SK-N-SH treated with all-trans-retinoic acid at 6 μM for 48 hours (cell line): ENCODE measurements at regions not wholly inside any gene's neighbourhood (a gene's known extent, or its start where the extent isn't known, plus 50 kb on each side); places are given as distances from the start of the nearest gene placed in this dataset.

ENCODE experiments used
- ATAC-seq: fragments of 200-7000 bp; cut with Tn5 transposase; 3 replicates; pipeline ENCODE4 v1.9.1; 2020; ENCODE audit warnings: mild to moderate bottlenecking, moderate library complexity
- ARNTL ChIP-seq: fragments of 450-650 bp; formaldehyde crosslinking; IDR thresholded peaks from 2 replicates; pipeline ENCODE4 v1.5.0; 2020; ENCODE audit warnings: low read depth, mild to moderate bottlenecking, moderate library complexity, borderline replicate concordance
- BACH2 ChIP-seq: fragments of 250-450 bp; sonication (Bioruptor Pico); IDR thresholded peaks from 2 replicates; pipeline ENCODE4 v1.9.0; 2021; ENCODE audit warnings: mild to moderate bottlenecking, borderline replicate concordance
- CREB5 ChIP-seq: fragments of 250-450 bp; sonication (Bioruptor Pico); IDR thresholded peaks from 2 replicates; pipeline ENCODE4 v1.5.1; 2020; ENCODE audit warnings: low read depth, mild to moderate bottlenecking, moderate library complexity
- CSDC2 ChIP-seq: fragments of 250-450 bp; sonication (Bioruptor Pico); IDR thresholded peaks from 2 replicates; pipeline ENCODE4 v1.5.0; 2020; ENCODE audit warnings: mild to moderate bottlenecking, moderate library complexity
- CSRNP3 ChIP-seq: fragments of 250-450 bp; sonication (Bioruptor Pico); IDR thresholded peaks from 2 replicates; pipeline ENCODE4 v1.5.1; 2021; ENCODE audit warnings: mild to moderate bottlenecking, moderate library complexity
- ESRRG ChIP-seq: fragments of 250-450 bp; sonication (Bioruptor Pico); IDR thresholded peaks from 2 replicates; pipeline ENCODE4 v1.6.1; 2021; ENCODE audit warnings: mild to moderate bottlenecking
- GLIS3 ChIP-seq: fragments of 250-450 bp; sonication (Bioruptor Pico); IDR thresholded peaks from 2 replicates; pipeline ENCODE4 v1.5.0; 2020; ENCODE audit warnings: mild to moderate bottlenecking, moderate library complexity
- ISL1 ChIP-seq: fragments of 250-450 bp; sonication (Bioruptor Pico); IDR thresholded peaks from 2 replicates; pipeline ENCODE4 v2.1.2; 2022; ENCODE audit warnings: mild to moderate bottlenecking, moderate library complexity
- OSR1 ChIP-seq: fragments of 250-450 bp; sonication (Bioruptor Pico); IDR thresholded peaks from 2 replicates; pipeline ENCODE4 v1.8.0; 2022; ENCODE audit warnings: moderate library complexity, mild to moderate bottlenecking, inconsistent platforms
- PATZ1 ChIP-seq: fragments of 250-450 bp; sonication (Bioruptor Pico); IDR thresholded peaks from 2 replicates; pipeline ENCODE4 v1.8.0; 2020; ENCODE audit warnings: mild to moderate bottlenecking, moderate library complexity, borderline replicate concordance
- POU6F1 ChIP-seq: fragments of 250-450 bp; sonication (Bioruptor Pico); IDR thresholded peaks from 2 replicates; pipeline ENCODE4 v1.8.0; 2021; ENCODE audit warnings: low read depth, mild to moderate bottlenecking, moderate library complexity, borderline replicate concordance
- RARB ChIP-seq: fragments of 250-450 bp; sonication (Bioruptor Pico); IDR thresholded peaks from 2 replicates; pipeline ENCODE4 v1.8.0; 2021; ENCODE audit warnings: mild to moderate bottlenecking, moderate library complexity
- SNAI2 ChIP-seq: fragments of 250-450 bp; sonication (Bioruptor Pico); IDR thresholded peaks from 2 replicates; pipeline ENCODE4 v1.5.0; 2020; ENCODE audit warnings: mild to moderate bottlenecking, moderate library complexity
- TCF4 ChIP-seq: fragments of 250-450 bp; sonication (Bioruptor Pico); IDR thresholded peaks from 2 replicates; pipeline ENCODE4 v1.8.0; 2021; ENCODE audit warnings: mild to moderate bottlenecking, moderate library complexity, borderline replicate concordance
- TOX ChIP-seq: fragments of 250-450 bp; sonication (Bioruptor Pico); IDR thresholded peaks from 2 replicates; pipeline ENCODE4 v1.8.0; 2021; ENCODE audit warnings: mild to moderate bottlenecking, moderate library complexity, borderline replicate concordance
- TSHZ2 ChIP-seq: fragments of 250-450 bp; sonication (Bioruptor Pico); IDR thresholded peaks from 2 replicates; pipeline ENCODE4 v1.5.0; 2020; ENCODE audit warnings: mild to moderate bottlenecking, moderate library complexity
- ZFP3 ChIP-seq: fragments of 250-450 bp; sonication (Bioruptor Pico); IDR thresholded peaks from 2 replicates; pipeline ENCODE4 v1.5.0; 2020; ENCODE audit warnings: mild to moderate bottlenecking, moderate library complexity
- ZFP30 ChIP-seq: fragments of 450-650 bp; formaldehyde crosslinking; IDR thresholded peaks from 2 replicates; pipeline ENCODE4 v1.5.0; 2022; ENCODE audit warnings: mild to moderate bottlenecking, moderate library complexity
- ZNF565 ChIP-seq: fragments of 450-650 bp; formaldehyde crosslinking; conservative IDR thresholded peaks from 2 replicates; pipeline ENCODE4 v1.5.0; 2020; ENCODE audit warnings: low read depth, mild to moderate bottlenecking, moderate library complexity
- ZNF70 ChIP-seq: fragments of 450-650 bp; formaldehyde crosslinking; IDR thresholded peaks from 2 replicates; pipeline ENCODE4 v1.5.0; 2020; ENCODE audit warnings: mild to moderate bottlenecking, moderate library complexity
- ZNF8 ChIP-seq: fragments of 450-650 bp; formaldehyde crosslinking; IDR thresholded peaks from 2 replicates; pipeline ENCODE4 v1.5.0; 2020; ENCODE audit warnings: mild to moderate bottlenecking, moderate library complexity

- TF ChIP-seq CREB5 = no peak
- TF ChIP-seq ZFP3 = no peak
- TF ChIP-seq, all 23 proteins: peak for 0
These were observed 121.5 kb downstream of the CHRM3 start (continued) for GRCh38 chr1:239507826-239508225.

- no peak for ATAC-seq
- TF ChIP-seq ZNF565 (CRISPR knock-in tag) (no peak), PATZ1 (CRISPR knock-in tag) (no peak), ESRRG (CRISPR knock-in tag) (no peak), GLIS3 (CRISPR knock-in tag) (no peak), ZNF8 (CRISPR knock-in tag) (no peak), ISL1 (CRISPR knock-in tag) (no peak), OSR1 (CRISPR knock-in tag) (no peak), RARB (CRISPR knock-in tag) (no peak), CREB5 (no peak), ARNTL (CRISPR knock-in tag) (no peak), TCF4 (CRISPR knock-in tag) (no peak), SNAI2 (CRISPR knock-in tag) (no peak), ZFP3 (no peak), TSHZ2 (CRISPR knock-in tag) (no peak), POU6F1 (no peak), TOX (no peak), ZFP30 (CRISPR knock-in tag) (no peak), ZNF70 (CRISPR knock-in tag) (no peak), CSDC2 (no peak)
These were observed 125.5 kb downstream of the CHRM3 start for GRCh38 chr1:239511875-239512274.

GRCh38 chr1:239516579-239516978 is 130.2 kb downstream of the CHRM3 start:
- no peak for ATAC-seq
- TF ChIP-seq POU6F1 (no peak), ZNF8 (CRISPR knock-in tag) (no peak), TOX (no peak), CSRNP3 (no peak), BACH2 (CRISPR knock-in tag) (no peak), ISL1 (CRISPR knock-in tag) (no peak)
- TF ChIP-seq, all 23 proteins: peak for 0
